Central memory CD4-positive, alpha-beta T cell (primary cell): ENCODE measurements at regions not wholly inside any gene's neighbourhood (a gene's known extent, or its start where the extent isn't known, plus 50 kb on each side); places are given as distances from the start of the nearest gene placed in this dataset.
"Not testable (repeated sequence)": the region's sequence is repeated elsewhere in the genome, so short reads cannot be mapped to it uniquely, and the experiment has no call there.

Experiments
- DNase-seq: peaks from one replicate; pipeline ENCODE4 v3.0.0; 2022

GRCh38 chrX:2561456-2561855 is 60.7 kb upstream of the DHRSX start:
- DNase-seq = no peak

DNA sequence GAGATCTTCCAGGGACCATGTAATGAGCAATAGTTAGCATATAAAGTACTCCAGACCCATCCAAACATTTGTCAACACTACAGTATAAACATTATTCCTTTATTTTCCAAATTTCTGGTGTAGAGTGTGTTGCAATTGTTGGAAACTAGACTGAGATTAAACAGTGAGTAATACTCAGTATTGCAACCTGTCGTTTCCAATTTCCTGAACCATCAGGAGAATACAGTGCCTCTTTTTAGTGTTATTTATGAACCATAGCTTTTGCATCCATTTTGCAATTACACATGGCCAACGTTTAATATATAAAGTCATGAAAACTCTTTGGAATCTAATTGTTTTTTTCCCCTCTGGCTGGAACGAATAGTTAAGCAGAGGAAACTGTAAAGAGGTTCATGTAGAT is 58.3 kb upstream of the DHRSX start:
- no peak for DNase-seq

DNA sequence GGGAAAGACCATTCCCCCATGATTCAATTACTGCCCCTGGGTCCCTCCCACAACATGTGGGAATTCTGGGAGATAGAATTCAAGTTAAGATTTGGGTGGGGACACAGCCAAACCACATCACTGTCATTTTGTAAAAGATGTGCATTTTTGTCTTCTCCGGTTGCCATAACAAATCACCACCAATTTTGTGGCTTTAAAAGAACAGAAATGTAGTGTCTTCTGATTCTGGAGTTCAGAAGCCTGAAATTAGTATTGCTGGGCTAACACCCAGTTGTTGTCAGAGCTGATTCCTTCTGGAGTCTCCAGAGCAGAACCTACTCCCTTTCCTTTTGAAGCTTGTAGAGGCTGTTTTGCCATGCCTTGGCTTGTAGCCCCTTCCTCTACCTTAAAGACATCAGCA is 54.1 kb upstream of the DHRSX start:
- DNase-seq = no peak

DNA sequence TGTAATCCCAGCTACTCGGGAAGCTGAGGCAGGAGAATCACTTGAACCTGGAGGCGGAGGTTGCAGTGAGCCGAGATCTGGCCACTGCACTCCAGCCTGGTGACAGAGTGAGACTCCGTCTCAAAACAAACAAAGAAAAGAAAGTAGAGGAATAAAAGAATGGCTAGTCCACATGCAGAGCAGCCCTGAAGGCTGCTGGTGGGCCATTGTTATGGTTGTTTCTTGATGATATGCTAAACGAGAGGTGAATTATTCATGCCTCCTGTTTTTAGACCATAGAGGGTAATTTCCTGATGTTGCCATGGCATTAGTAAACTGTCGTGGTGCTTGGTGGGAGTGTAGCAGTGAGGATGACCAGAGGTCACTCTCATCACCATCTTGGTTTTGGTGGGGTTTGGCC is 53.3 kb upstream of the DHRSX start:
- DNase-seq = not testable (repeated sequence)

- no peak for DNase-seq
These were observed 51.9 kb upstream of the DHRSX start for GRCh38 chrX:2552621-2553201.

GRCh38 chrX:2550328-2551020 is 49.7 kb upstream of the DHRSX start:
- no peak for DNase-seq
